Esophagus (tissue), 2 donors: ENCODE measurements at regions not wholly inside any gene's neighbourhood (a gene's known extent, or its start where the extent isn't known, plus 50 kb on each side); places are given as distances from the start of the nearest gene placed in this dataset.

Source experiments
- H3K27ac ChIP-seq, 2 donors: one replicate each; pipeline ENCODE4 v1.5.1; 2013; ENCODE audit warnings: low read depth in 2 of 2, mild to moderate bottlenecking in 2 of 2, inconsistent platforms in 1 of 2, low read length in 1 of 2, moderate library complexity in 1 of 2
- H3K27me3 ChIP-seq, 2 donors: one replicate each; pipeline ENCODE4 v1.6.1; 2013; ENCODE audit warnings: low read length in 2 of 2, control low read depth in 1 of 2, mild to moderate bottlenecking in 1 of 2; ENCODE audit not compliant: insufficient read depth in 2 of 2, control insufficient read depth in 1 of 2
- H3K36me3 ChIP-seq, 2 donors: one replicate each; pipeline ENCODE4 v1.6.1; 2013; ENCODE audit warnings: low read length in 1 of 2; ENCODE audit not compliant: control insufficient read depth in 2 of 2, insufficient read depth in 2 of 2
- H3K4me1 ChIP-seq, 2 donors: one replicate each; pipeline ENCODE4 v1.6.1; 2013; ENCODE audit warnings: low read length in 1 of 2; ENCODE audit not compliant: control insufficient read depth in 2 of 2, insufficient read depth in 2 of 2
- H3K4me3 ChIP-seq, 2 donors: one replicate each; pipeline ENCODE4 v1.5.1; 2013; ENCODE audit warnings: low read length in 2 of 2, mild to moderate bottlenecking in 2 of 2, low read depth in 1 of 2, moderate library complexity in 1 of 2
- H3K9me3 ChIP-seq, 2 donors: one replicate each; pipeline ENCODE4 v1.6.1; 2013; ENCODE audit warnings: mild to moderate bottlenecking in 2 of 2, low read depth in 1 of 2, low read length in 1 of 2, moderate library complexity in 1 of 2; ENCODE audit not compliant: control insufficient read depth in 2 of 2, insufficient read depth in 1 of 2
- WGBS, 2 donors: extraction: QIAGEN DNeasy Blood & Tissue Kit; methylation state at CpG; one replicate each; pipeline ENCODE4 v1.1.7; 2013; 5-methylcytosine and 5-hydroxymethylcytosine counted together
- donor health status: healthy with polysubstance abuse.
- donor health status: Bipolar disorder and iron deficiency.

DNA sequence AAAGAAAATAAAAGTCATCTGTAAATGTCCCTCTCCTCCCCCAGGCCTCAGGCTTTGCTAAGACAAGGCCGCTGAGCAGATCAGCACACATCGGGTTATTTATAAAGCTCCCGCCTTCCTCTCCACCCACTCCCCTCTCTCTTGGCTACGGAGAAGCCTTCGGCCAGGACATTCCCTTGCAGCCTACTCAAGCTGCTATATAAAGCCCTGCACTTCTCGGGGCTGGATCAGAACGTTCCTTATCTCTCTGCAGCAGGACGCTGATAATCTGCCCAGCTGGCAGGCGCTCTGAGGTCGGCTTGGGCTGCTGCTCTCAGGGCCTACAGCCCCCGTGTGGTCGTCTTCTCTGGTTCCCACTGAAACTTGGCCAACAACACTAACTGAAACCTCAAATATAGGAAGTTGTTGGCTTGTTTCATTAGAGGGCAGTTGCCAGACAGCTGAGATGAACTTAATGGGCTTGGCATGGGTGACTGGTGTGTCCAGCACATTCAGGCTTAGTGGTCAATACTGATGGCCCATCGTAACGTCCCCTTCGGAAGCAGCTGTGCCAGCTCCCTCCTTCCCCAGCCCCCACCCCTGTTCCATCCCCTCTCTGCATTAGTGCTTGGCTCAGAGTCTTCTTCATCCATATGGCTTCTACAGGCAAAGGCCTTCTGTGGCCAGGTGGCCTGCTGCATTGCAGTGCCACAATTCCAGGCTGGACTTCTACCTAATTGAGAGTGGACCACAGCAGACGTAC is 64.6 kb downstream of the IER5 start:
- no peaks in the 10 kb centered on the region for H3K36me3 ChIP-seq

DNA sequence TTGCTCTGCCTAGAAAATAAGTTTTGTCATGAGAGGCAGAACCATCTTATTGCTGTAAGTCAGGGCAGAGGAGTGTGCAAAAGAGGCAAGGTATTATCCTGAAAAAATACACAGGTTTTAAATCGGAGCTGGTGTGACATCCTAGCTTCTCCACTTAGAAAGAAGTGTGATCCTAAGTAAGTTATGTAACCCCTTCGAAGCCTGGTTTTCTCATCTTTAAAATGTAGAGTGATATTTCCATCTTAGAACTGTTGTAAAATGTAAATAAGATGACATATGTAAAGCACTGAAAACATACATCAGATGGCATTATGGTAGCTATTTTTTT is 65.1 kb downstream of the IER5 start:
- Histone ChIP-seq H3K4me1 (peaks cover 3 to 5% of the 10 kb centered on the region in 2 donors), H3K36me3 (no peaks in the 10 kb centered on the region), H3K4me3 (no peak overlapping the region), H3K27ac (peak overlapping the region; percentile 61 to 72), H3K27me3 (no peaks in the 10 kb centered on the region), H3K9me3 (peaks cover 0 to 3% of the 10 kb centered on the region in 2 donors)
- WGBS, 2 donors: 88 to 90% methylated on average over 2 of the region's 2 CpGs

More for the DNA sequence above, 64.6 kb downstream of the IER5 start:
- Histone ChIP-seq H3K4me3 (no peak overlapping the region), H3K27me3 (no peaks in the 10 kb centered on the region), H3K4me1 (peaks cover 3 to 5% of the 10 kb centered on the region in 2 donors), H3K27ac (peak overlapping the region; percentile 61 to 72), H3K9me3 (peaks cover 0 to 3% of the 10 kb centered on the region in 2 donors)
- 36 to 41% methylated on average over 16 of the region's 16 CpGs for WGBS, 2 donors

DNA sequence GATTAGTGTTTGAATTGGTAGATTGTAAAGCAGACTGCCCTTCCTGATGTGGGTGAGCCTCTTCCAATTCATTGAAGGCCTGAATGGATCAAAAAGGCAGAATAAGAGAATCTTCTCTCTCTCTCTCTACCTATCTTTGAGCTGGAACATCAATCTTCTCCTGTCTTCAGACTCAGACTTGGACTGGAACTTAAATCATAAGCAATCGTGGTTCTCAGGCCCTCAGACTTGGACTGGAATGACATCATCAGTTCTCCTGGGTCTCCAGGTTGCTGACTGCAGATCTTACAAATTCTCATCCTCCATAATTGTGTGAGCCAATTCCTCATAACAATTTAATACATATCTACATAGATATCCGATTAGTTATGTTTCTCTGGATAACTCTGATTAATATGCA is 66.8 kb downstream of the IER5 start:
- no peaks in the 10 kb centered on the region for H3K36me3 ChIP-seq
- peaks cover 3 to 11% of the 10 kb centered on the region in 2 donors for H3K4me1 ChIP-seq
- H3K9me3 ChIP-seq: peaks cover 0 to 3% of the 10 kb centered on the region in 2 donors
- WGBS, 2 donors: 78 to 82% methylated on average over 2 of the region's 2 CpGs
- H3K27ac ChIP-seq: no peak overlapping the region
- H3K27me3 ChIP-seq: no peaks in the 10 kb centered on the region
- no peak overlapping the region for H3K4me3 ChIP-seq

DNA sequence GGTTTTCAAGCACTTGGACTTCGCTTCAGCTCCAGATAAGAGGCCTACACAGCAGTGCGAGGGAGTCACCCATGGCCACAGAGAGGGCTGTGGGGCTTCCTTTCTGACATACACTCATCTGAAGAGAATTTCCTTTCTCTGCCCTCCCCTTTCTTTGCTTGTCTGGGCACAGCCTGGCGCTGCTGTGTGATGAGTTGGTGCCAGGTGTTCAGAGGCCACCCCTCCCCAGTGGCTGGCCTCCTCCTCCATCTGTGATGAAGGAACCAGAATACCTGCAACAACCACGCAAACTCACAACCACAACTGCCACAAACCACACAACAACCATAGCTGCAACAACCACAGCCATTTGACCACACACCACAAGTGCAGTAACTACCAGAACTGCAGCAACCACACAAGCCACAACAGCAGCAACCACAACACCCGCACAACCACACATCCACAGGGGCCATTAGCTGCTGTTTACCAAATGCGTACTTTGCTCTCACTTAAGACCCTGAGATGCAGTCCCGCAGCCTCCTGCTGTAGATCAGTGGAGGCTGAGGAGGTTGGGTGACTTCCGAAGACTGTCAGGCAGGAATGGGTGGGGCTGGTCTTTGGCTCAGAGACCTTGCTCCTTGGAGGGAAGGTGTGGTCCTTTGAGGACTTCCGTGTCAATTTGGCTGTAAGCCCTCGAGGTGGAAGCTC is 71.1 kb downstream of the IER5 start:
- Histone ChIP-seq H3K9me3 (peaks cover 0 to 3% of the 10 kb centered on the region in 2 donors), H3K27me3 (no peaks in the 10 kb centered on the region), H3K4me3 (no peak overlapping the region), H3K27ac (peak overlapping the region in 1 of 2 donors; percentile 52), H3K4me1 (peaks cover 0 to 11% of the 10 kb centered on the region in 2 donors), H3K36me3 (no peaks in the 10 kb centered on the region)
- 44 to 49% methylated on average over 10 of the region's 10 CpGs for WGBS, 2 donors

DNA sequence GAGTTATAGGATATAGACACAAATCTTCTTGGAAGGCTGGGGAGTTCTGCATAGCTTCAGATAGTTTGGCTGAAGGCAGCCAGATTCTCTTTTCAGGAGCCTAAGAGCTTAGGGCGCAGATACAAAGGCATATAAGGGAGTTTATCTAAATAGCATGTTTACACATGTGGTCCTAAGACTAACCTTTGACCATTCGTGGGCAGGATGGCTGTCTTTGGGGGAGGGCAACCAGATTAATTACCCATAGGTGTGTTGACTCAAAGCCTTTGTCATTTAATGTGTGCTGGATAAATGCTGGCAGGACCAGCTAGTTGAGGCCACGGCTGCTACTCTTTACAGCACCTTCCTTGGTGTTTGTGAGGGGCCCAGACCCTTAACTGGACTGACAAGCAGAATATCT is 71.8 kb downstream of the IER5 start:
- H3K27ac ChIP-seq: no peak overlapping the region
- H3K9me3 ChIP-seq: peaks cover 0 to 3% of the 10 kb centered on the region in 2 donors
- WGBS, 2 donors: 60 to 63% methylated on average over 3 of the region's 3 CpGs
- peaks cover 0 to 11% of the 10 kb centered on the region in 2 donors for H3K4me1 ChIP-seq
- H3K4me3 ChIP-seq: no peak overlapping the region
- no peaks in the 10 kb centered on the region for H3K36me3 ChIP-seq
- no peaks in the 10 kb centered on the region for H3K27me3 ChIP-seq

DNA sequence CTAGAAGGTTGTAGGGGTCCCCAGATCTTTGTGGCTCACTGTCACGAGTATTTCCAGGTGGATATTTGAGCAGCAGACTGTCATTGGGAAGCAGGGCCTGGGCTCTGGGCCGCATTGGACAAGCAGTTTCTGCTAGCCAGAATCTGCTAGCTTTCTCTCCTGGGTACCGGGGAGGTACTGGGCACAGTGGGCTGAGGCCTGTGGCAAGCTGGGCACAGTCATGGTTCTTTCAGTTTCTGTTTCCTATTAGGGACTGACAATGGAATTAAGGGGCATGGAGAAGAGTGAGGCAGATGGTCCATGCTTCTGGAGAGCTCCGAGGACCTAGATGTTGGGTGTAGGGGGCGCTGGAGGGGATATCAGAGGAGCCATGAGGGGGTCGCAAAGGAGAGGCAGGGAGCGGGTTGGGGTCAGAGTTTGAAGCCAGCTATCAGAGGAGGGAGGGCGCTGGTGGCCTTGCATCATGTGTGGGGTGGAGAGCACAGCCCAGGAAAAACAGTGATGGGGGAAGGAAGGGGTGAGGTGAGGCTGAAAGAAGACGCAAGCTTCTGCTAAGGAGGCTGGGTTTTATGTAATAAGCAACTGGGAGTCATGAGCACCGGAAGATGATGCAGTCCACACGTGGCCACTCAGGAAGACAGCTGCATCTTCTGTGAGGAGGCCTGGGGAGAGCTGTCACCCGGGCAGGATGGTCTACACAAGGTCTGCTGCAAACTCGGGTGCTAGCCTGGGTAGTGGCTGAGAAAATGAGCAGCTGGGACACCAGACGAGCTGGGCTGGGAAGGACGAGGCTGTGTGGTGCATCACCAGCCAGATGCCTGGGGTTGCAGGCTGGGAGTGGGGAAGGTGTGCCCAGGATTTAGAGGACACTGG is 72.7 kb downstream of the IER5 start:
- no peak overlapping the region for H3K4me3 ChIP-seq
- no peaks in the 10 kb centered on the region for H3K36me3 ChIP-seq
- 88% methylated on average over 15 of the region's 15 CpGs for WGBS, 2 donors
- no peaks in the 10 kb centered on the region for H3K27me3 ChIP-seq
- H3K9me3 ChIP-seq: peaks cover 0 to 3% of the 10 kb centered on the region in 2 donors
- H3K27ac ChIP-seq: no peak overlapping the region
- peaks cover 0 to 11% of the 10 kb centered on the region in 2 donors for H3K4me1 ChIP-seq

DNA sequence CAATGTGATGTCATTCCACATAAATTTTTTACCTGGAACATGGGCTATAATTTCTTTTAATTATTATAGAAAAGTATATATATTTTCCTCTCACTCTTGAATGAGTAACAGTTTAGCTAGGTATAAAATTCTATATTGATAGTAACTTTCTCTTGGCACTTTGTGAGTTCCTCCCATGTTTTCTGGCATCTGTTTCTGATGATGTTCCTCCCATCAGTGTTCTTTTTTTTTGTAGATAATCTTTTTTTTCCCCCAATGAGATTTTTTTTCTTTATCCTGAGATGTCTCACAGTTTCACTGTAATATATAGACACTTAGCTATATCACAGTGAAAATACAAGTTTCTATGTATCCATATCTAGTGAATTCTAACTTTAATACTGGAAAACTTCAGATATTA is 75.2 kb downstream of the IER5 start:
- Histone ChIP-seq H3K9me3 (no peaks in the 10 kb centered on the region), H3K4me3 (no peak overlapping the region), H3K36me3 (no peaks in the 10 kb centered on the region), H3K27ac (no peak overlapping the region), H3K27me3 (no peaks in the 10 kb centered on the region), H3K4me1 (peaks cover 0 to 11% of the 10 kb centered on the region in 2 donors)

DNA sequence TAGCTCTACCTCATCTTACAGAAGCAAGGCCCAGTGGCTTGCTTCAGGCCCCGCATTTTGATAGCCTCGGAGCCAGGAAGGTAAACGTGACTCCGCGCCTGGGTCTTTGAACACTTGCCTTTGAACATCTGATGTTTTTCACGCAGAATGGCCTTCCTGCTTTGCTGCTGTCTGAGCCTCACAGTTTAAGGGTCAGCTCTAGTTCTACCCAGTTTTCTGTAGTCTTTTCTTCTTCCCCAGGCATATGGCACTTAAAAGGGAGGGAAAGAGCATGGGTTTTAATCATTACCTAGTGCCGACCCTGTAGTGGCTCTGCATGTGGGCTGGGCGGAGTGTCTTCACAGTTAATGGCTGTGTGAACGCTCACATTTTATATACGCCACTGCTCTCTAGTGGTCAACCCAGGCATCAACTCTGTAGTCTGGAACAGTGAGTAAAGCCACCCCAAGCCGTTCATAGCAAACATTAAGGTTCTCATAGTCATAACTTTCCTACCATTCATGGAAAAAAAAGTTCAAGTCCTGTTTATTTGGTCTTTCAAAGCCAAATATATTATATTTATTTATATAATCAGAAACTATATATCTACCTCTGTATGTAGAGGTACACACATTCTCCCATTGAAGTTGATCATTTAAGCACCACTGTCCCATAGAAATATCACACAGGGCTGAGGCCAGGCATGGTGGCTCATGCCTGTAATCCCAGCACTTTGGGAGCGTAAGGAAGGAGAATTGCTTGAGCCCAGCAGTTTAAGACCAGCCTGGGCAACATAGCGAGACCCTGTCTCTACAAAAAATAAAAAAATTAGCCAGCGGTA is 78.1 kb downstream of the IER5 start:
- Histone ChIP-seq H3K27me3 (no peaks in the 10 kb centered on the region), H3K36me3 (no peaks in the 10 kb centered on the region), H3K4me3 (no peak overlapping the region), H3K27ac (no peak overlapping the region), H3K9me3 (no peaks in the 10 kb centered on the region), H3K4me1 (no peaks in the 10 kb centered on the region)
- WGBS, 2 donors: 30 to 37% methylated on average over 14 of the region's 14 CpGs

DNA sequence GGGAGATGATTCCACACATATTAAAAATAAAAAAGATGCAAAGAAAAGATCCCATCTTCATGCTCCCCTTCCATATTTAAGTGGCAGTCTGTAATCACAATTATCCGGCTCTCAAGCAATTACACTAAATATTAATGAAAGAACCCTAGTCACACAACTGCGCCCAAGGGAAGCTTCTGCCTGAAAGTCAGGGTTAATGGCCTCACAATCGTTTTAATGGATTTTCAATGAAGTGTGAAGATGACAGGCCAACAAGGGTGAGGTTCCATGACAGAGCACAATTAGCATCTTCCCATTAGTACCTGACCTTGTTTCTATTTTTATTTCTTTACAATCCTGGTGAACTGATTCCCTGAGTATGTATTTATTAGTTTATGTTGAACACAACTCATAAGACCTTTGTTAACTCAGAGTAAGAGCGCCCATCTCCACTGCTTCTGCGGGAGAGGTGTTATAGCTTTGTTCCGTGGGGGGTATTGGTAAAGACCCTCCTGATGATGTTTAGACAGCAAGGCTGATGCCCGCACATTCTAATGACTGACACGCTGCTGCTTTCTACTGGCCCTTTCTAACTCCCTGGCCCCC is 80.9 kb downstream of the IER5 start:
- Histone ChIP-seq H3K27ac (no peak overlapping the region), H3K4me1 (no peaks in the 10 kb centered on the region), H3K36me3 (no peaks in the 10 kb centered on the region), H3K4me3 (no peak overlapping the region), H3K9me3 (peaks cover 0 to 8% of the 10 kb centered on the region in 2 donors), H3K27me3 (no peaks in the 10 kb centered on the region)
- WGBS, 2 donors: 75 to 77% methylated on average over 8 of the region's 8 CpGs
